Suprapubic skin (tissue), 3 donors: ENCODE measurements at regions not wholly inside any gene's neighbourhood (a gene's known extent, or its start where the extent isn't known, plus 50 kb on each side); places are given as distances from the start of the nearest gene placed in this dataset.

ENCODE experiments used
- EP300 ChIP-seq: sonication (generic); formaldehyde crosslinking; IDR thresholded peaks from one replicate; pipeline ENCODE4 v1.6.1; 2017; ENCODE audit warnings: antibody characterized with exemption
- POLR2A ChIP-seq, 2 donors: fragments of 450-650 bp; IDR thresholded peaks; one replicate each; pipeline ENCODE4 v1.6.1; 2017; ENCODE audit warnings: antibody characterized with exemption in 2 of 2, mild to moderate bottlenecking in 2 of 2, moderate library complexity in 2 of 2
- TF ChIP-seq, protein P1 (sequence below), 2 donors: fragments of 200-600 bp in 1 of 2; fragments of 450-650 bp in 1 of 2; sonication (generic) in 1 of 2; IDR thresholded peaks; one replicate each; pipeline ENCODE4 v1.5.1; 2016 to 2019; ENCODE audit warnings: antibody characterized with exemption in 2 of 2, mild to moderate bottlenecking in 1 of 2, moderate library complexity in 1 of 2

DNA sequence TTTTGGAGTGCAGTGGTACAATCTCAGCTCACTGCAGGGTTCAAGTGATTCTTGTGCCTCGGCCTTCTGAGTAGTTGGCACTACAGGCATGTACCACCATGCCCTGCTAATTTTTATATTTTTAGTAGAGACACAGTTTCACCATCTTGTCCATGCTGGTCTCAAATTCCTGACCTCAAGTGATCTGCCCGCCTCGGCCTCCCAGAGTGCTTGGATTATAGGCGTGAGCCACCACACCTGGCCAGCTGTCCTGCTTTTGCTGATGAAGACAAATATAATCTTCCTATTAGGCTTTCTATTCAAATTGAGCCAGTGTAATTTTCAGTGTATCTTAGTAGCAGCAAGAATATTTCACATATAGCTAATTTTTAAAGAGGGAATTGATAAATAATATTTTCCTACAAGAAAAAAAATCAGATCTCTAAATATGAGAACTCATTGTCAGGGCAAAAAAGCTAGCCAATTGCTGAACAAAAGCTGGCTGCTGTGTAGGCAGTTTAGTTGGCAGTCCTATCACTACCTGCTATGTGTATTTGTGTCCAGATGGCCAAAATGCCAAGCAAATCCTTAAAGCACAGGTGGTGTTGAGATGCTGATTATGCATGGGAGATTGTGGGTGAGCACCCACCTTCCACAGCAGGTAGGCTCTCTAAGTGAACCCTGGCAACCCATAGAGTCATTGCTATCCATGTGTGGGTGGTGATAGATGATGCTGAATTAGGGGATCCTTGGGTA, 60.8 kb upstream of the STAM2 start:
- TF ChIP-seq, protein P1, sequence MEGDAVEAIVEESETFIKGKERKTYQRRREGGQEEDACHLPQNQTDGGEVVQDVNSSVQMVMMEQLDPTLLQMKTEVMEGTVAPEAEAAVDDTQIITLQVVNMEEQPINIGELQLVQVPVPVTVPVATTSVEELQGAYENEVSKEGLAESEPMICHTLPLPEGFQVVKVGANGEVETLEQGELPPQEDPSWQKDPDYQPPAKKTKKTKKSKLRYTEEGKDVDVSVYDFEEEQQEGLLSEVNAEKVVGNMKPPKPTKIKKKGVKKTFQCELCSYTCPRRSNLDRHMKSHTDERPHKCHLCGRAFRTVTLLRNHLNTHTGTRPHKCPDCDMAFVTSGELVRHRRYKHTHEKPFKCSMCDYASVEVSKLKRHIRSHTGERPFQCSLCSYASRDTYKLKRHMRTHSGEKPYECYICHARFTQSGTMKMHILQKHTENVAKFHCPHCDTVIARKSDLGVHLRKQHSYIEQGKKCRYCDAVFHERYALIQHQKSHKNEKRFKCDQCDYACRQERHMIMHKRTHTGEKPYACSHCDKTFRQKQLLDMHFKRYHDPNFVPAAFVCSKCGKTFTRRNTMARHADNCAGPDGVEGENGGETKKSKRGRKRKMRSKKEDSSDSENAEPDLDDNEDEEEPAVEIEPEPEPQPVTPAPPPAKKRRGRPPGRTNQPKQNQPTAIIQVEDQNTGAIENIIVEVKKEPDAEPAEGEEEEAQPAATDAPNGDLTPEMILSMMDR (IDR thresholded peaks at IDR 0.05) = no peak
- no peak for TF ChIP-seq EP300
- TF ChIP-seq POLR2A (IDR thresholded peaks at IDR 0.05) = no peak
